Ovary (tissue), 3 donors: ENCODE measurements at regions not wholly inside any gene's neighbourhood (a gene's known extent, or its start where the extent isn't known, plus 50 kb on each side); places are given as distances from the start of the nearest gene placed in this dataset.

Source experiments
- EP300 ChIP-seq: sonication (generic); formaldehyde crosslinking; IDR thresholded peaks from one replicate; pipeline ENCODE4 v1.6.1; 2017; ENCODE audit warnings: antibody characterized with exemption
- POLR2A ChIP-seq: fragments of 450-650 bp; IDR thresholded peaks from one replicate; pipeline ENCODE4 v1.6.1; 2017; ENCODE audit warnings: antibody characterized with exemption, mild to moderate bottlenecking, moderate library complexity
- TF ChIP-seq, protein P1 (sequence below), 3 donors: fragments of 450-650 bp in 2 of 3; fragments of 200-600 bp in 1 of 3; IDR thresholded peaks; one replicate each; pipeline versions ENCODE4 v1.5.1 to v1.8.0; 2016 to 2022; ENCODE audit warnings: antibody characterized with exemption in 3 of 3, mild to moderate bottlenecking in 1 of 3
- donor health status: DM: no; HTN: no; CAD: no.

GRCh38 chr5:82754036-82754746 lies 323.0 kb downstream of the TMEM167A start:
- TF ChIP-seq, protein P1, sequence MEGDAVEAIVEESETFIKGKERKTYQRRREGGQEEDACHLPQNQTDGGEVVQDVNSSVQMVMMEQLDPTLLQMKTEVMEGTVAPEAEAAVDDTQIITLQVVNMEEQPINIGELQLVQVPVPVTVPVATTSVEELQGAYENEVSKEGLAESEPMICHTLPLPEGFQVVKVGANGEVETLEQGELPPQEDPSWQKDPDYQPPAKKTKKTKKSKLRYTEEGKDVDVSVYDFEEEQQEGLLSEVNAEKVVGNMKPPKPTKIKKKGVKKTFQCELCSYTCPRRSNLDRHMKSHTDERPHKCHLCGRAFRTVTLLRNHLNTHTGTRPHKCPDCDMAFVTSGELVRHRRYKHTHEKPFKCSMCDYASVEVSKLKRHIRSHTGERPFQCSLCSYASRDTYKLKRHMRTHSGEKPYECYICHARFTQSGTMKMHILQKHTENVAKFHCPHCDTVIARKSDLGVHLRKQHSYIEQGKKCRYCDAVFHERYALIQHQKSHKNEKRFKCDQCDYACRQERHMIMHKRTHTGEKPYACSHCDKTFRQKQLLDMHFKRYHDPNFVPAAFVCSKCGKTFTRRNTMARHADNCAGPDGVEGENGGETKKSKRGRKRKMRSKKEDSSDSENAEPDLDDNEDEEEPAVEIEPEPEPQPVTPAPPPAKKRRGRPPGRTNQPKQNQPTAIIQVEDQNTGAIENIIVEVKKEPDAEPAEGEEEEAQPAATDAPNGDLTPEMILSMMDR (IDR thresholded peaks at IDR 0.05), result no peak
- TF ChIP-seq POLR2A (no peak), EP300 (no peak)
